GM19043 (cell line): ENCODE measurements at regions not wholly inside any gene's neighbourhood (a gene's known extent, or its start where the extent isn't known, plus 50 kb on each side); places are given as distances from the start of the nearest gene placed in this dataset.
"Not testable (repeated sequence)": the region's sequence is repeated elsewhere in the genome, so short reads cannot be mapped to it uniquely, and the experiment has no call there.

Experiments
- ATAC-seq: cut with Tn5 transposase; IDR thresholded peaks from one replicate; pipeline ENCODE4 v1.9.1; 2021; ENCODE audit warnings: low read depth; ENCODE audit not compliant: unreplicated experiment

DNA sequence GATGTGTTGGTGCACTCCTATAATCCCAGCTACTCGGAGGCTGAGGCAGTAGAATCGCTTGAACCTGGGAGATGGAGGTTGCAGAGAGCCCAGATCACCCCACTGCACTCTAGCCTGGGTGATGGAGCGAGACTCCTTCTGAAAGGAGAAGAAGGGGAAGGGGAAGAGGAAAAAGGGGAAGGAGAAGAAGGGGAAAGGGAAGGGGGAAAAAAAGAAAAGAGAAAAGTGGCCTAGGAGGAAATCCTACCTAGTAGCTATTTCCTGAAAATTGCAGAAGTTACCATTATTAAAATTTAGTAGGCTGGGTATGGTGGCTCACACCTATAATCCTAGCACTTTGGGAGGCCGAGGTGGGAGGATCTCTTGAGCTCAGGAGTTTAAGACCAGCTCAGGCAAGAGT, 67.4 kb downstream of the ARRDC3 start:
- no peak for ATAC-seq

DNA sequence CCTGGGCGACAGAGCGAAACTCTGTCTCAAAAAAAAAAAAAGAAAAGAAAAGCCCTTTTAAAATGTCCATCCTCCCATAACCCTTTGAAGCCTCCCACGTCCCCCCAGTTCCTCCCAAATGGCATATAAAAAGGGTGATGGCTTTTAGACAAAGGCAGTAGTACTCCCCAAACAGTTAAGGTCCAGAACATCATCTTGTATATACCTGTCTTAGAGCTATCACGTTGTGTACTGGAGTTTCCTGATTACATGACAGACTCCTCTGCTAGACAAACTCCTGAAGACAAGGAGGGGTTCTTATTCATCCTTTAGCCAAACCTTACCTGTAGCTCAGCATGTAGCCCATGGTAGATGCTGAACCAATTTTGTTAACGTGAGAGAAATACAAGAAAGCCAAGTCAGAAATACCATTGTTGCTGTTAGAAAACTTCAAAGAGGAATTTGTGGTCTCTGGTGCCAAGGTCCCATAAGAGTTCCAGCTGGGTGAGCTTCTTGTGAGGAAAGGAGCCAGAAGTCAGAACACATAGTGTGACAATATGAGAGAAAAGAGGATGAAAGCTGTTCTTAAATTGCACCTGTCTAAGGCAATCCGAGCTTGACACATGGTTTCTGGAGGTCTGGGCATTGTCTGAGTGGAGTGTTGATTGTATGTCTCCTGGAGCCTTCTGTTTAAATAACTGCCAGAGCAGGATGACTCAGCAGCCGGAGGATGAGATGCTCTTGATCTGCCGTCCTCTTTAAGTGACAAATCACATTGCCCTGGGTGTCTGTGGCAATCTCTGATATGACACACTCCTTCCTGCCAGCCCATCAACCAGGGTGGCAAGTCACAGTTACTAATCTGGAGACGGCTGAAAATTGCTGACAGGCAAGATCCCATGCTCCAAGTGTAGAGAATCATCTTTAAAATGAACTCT, 69.1 kb downstream of the ARRDC3 start:
- ATAC-seq: peak; percentile 46

- ATAC-seq: no peak
Measured at GRCh38 chr5:91312698-91313097, 70.4 kb downstream of the ARRDC3 start.

DNA sequence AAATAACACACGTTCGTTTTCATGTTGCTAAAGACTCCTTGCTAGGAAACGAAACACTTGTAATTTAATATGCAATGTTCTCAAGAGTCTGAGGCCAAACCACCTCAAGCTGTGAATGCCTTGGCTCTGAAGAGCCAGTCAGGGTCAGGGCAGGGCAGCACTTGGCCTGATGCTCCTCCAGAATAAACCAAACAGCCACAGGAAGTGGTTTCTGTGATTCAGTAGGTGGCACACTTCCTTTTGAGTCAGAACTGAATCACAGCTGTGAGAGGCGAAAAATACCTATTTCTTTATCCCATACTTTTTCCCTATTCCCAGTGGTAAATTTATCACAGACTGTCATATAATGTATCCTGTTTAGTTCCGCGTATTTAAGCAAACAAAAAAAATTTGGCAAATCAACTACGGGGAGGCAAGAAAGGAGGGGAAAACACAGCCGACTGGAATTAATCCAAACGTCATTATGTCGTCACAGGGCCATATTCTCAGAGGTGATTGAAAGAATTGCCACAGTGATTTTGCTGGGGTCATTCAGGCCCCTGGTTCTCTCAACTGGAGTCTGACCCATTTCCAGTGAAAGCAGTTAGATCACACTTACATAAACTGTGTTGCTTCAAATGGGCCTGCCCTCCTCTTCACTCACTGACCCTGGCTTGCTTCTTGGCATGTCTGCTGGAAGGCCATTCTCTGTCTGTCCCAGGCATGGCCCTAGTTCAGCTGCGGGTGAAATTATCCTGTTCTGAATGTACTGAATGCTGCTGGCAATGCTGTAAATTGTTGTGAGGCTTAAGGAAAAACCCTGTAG, 71.2 kb downstream of the ARRDC3 start:
- ATAC-seq: peak; percentile 89

DNA sequence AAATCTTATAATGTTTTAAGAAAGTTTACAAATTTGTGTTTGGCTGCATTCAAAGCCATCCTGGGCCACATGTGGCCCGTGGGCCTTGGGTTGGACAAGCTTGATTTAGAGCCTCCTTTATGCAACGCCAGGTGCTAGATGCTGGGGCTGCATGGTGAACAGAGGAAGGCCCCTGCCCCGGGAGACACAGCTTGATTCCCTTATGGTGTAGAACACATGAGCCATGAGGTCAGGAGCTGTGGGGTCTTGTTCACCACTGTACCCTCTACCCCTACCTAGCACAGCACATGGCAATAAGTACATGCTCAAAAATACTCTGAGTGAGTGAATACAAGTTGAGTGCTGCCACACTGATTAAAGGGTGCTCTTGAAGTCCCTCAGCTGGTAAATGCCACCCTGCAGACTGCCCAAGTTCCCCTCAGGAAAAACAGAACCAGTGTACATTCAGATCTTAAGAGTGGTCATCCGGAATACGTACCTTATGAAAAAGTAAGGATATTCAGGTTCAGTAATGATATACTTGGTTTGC, 71.9 kb downstream of the ARRDC3 start:
- ATAC-seq: no peak

GRCh38 chr5:91308157-91308556, 75.0 kb downstream of the ARRDC3 start:
- not testable (repeated sequence) for ATAC-seq

DNA sequence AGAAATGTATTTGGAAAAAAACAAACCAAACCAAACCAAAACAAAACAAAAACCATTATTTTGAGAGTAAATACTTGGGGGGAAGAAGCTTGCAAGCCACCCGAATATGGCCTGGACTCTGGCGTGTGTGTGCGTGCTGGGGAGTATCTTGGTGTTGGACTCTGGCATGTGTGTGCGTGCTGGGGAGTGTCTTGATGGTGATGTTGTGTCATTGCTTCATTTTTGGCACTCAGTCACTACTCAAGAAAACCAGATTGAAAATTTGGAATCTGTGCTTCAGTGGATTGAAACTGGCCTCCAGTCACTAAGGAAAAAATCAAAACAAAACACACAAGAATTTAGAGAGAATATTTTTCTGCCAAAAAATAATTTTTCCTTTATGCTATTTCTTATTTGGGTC, 76.1 kb downstream of the ARRDC3 start:
- ATAC-seq: no peak

DNA sequence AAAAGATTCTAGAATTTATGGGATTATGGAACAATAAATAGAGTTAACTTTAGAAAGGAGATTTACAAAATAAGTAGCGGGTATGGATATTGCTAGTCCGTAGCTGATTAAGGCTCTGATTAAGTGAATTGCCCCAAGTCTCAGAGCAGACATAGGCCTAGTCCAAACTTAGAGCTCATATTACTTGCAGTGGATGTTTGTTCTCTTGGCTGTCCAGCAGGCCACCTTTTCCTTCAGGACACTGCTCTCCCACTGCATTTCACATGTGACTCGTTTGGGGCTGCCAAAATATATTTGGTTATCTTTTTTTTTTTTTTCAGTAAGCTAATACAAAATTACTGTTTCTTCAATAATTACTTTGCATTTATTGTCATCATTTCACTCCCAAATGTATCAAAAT, 76.6 kb downstream of the ARRDC3 start:
- no peak for ATAC-seq

GRCh38 chr5:91305640-91306039, 77.5 kb downstream of the ARRDC3 start:
- ATAC-seq: no peak

DNA sequence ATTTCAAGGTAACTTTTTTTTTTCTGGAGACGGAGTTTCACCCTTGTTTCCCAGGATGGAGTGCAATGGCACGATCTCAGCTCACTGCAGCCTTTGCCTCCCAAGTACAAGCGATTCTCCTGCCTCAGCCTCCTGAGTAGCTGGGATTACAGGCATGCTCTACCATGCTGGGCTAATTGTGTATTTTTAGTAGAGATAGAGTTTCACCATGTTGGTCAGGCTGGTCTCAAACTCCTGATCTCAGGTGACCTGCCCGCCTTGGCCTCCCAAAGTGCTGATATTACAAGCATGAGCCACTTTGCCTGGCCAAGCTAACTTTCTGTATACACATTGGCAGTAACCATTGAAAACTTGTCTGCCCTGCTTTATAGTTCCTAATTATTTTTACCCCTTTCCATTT, 79.1 kb downstream of the ARRDC3 start:
- not testable (repeated sequence) for ATAC-seq

GRCh38 chr5:91302958-91303357, 80.2 kb downstream of the ARRDC3 start:
- ATAC-seq: no peak

GRCh38 chr5:91302305-91302704, 80.8 kb downstream of the ARRDC3 start:
- no peak for ATAC-seq

- no peak for ATAC-seq
Measured at GRCh38 chr5:91301106-91301846, 81.8 kb downstream of the ARRDC3 start.

- no peak for ATAC-seq
Measured at GRCh38 chr5:91297994-91298393, 85.1 kb downstream of the ARRDC3 start.

DNA sequence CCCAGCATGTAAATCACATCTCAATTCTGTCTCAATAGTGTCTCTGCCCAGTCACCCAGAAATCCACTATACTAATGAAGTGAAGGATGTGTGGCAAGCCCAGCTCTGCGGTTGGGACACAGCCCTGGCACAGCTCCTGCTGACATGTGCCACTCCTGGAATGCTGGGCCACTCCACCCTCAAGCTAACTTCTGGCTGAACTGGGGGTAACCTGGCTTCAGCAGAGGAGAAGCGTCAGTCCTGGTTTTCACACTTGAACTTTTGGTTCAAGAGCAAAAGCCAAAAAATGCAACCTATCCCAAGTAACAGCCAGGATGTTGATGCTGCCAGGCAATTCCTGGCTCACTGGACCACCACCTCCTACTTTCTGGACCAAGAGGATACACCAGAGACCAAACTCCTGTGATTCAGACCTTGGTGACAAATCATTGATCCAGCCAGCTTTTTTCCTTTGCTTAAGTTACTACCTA, 86.4 kb downstream of the ARRDC3 start:
- ATAC-seq: no peak

- not testable (repeated sequence) for ATAC-seq
Measured at GRCh38 chr5:91296102-91296501, 87.0 kb downstream of the ARRDC3 start.

- ATAC-seq: peak; percentile 96
Measured at GRCh38 chr5:91293131-91293530, 90.0 kb downstream of the ARRDC3 start.

- ATAC-seq: no peak
Measured at GRCh38 chr5:91291628-91292569, 91.2 kb downstream of the ARRDC3 start.

- no peak for ATAC-seq
Measured at GRCh38 chr5:91288118-91288916, 94.8 kb downstream of the ARRDC3 start.
